Smooth muscle cell (in vitro differentiated cells): ENCODE measurements at regions not wholly inside any gene's neighbourhood (a gene's known extent, or its start where the extent isn't known, plus 50 kb on each side); places are given as distances from the start of the nearest gene placed in this dataset.

Experiments
- DNase-seq: peaks from one replicate; lab custom pipeline; 2025; ENCODE audit not compliant: unreplicated experiment; lab: John Stamatoyannopoulos, UW
- H2AFZ ChIP-seq: fragments of 200-600 bp; sonication (generic); 2 replicates; pipeline ENCODE4 v1.6.0; 2016; ENCODE audit warnings: antibody characterized with exemption, low read depth, mild to moderate bottlenecking
- H3F3A ChIP-seq: fragments of 200-600 bp; sonication (generic); 2 replicates; pipeline ENCODE4 v1.6.0; 2017; ENCODE audit warnings: antibody characterized with exemption, low read depth
- H3K27ac ChIP-seq: fragments of 200-600 bp; sonication (generic); 2 replicates; pipeline ENCODE4 v1.5.1; 2016; ENCODE audit warnings: low read depth, mild to moderate bottlenecking
- H3K27me3 ChIP-seq: fragments of 200-600 bp; sonication (generic); 2 replicates; pipeline ENCODE4 v1.6.1; 2016; ENCODE audit warnings: low read depth, mild to moderate bottlenecking
- H3K36me3 ChIP-seq: fragments of 200-600 bp; sonication (generic); 2 replicates; pipeline ENCODE4 v1.5.1; 2016; ENCODE audit warnings: low read depth
- H3K4me1 ChIP-seq: fragments of 200-600 bp; sonication (generic); 2 replicates; pipeline ENCODE4 v1.5.1; 2016; ENCODE audit warnings: low read depth
- H3K4me2 ChIP-seq: fragments of 200-600 bp; sonication (generic); 2 replicates; pipeline ENCODE4 v1.6.0; 2016; ENCODE audit warnings: mild to moderate bottlenecking
- H3K4me3 ChIP-seq: fragments of 200-600 bp; sonication (generic); 2 replicates; pipeline ENCODE4 v1.5.1; 2016; ENCODE audit warnings: mild to moderate bottlenecking
- H3K79me2 ChIP-seq: fragments of 200-600 bp; sonication (generic); 2 replicates; pipeline ENCODE4 v1.6.0; 2016; ENCODE audit warnings: low read depth, mild to moderate bottlenecking
- H3K9ac ChIP-seq: fragments of 200-600 bp; sonication (generic); 2 replicates; pipeline ENCODE4 v1.6.0; 2016; ENCODE audit warnings: low read depth
- H3K9me3 ChIP-seq: fragments of 200-600 bp; sonication (generic); replicated peaks from 2 replicates; pipeline ENCODE4 v1.5.1; 2016; ENCODE audit warnings: low read depth
- H4K20me1 ChIP-seq: fragments of 200-600 bp; sonication (generic); 2 replicates; pipeline ENCODE4 v1.6.0; 2016; ENCODE audit warnings: low read depth
- WGBS: methylation state at CpG from one replicate; pipeline ENCODE4 v1.1.7; 2016; ENCODE audit warnings: low lambda C conversion rate; 5-methylcytosine and 5-hydroxymethylcytosine counted together
- TF ChIP-seq, protein P1 (sequence below): fragments of 200-600 bp; sonication (generic); IDR thresholded peaks from 2 replicates; pipeline ENCODE4 v1.5.1; 2017; ENCODE audit warnings: borderline replicate concordance, mild to moderate bottlenecking, antibody characterized with exemption; ENCODE audit not compliant: insufficient read depth, poor library complexity, severe bottlenecking

DNA sequence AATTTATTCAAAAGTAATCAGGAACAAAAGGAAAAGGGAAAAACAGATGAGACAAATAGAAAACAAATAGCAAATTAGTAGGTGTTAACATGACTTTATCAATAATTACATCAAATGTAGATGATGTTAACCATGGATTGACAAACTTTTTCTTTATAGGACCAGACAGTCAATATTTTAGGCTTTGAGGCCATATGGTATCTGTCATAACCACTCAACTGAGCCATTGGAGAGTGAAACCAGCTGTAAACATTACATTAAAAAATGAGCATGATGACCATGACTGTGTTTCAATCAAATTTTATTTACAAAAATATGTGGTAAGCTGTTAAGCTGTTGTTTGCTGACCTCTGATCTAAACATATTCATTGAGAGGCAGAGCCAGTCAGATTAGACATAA is 118.5 kb upstream of the NWD2 start:
- DNase-seq = no peak
- no peaks in the 10 kb centered on the region for H4K20me1 ChIP-seq
- H3F3A ChIP-seq = no peaks in the 10 kb centered on the region
- no peaks in the 10 kb centered on the region for H3K79me2 ChIP-seq
- no peak overlapping the region for H3K27ac ChIP-seq
- H3K9me3 ChIP-seq = no peaks in the 10 kb centered on the region
- H3K27me3 ChIP-seq = no peaks in the 10 kb centered on the region
- H3K36me3 ChIP-seq = no peaks in the 10 kb centered on the region
- no peak overlapping the region for H3K4me2 ChIP-seq
- H2AFZ ChIP-seq = no peak overlapping the region
- no peak overlapping the region for H3K4me3 ChIP-seq
- no peak overlapping the region for H3K9ac ChIP-seq
- TF ChIP-seq, protein P1, sequence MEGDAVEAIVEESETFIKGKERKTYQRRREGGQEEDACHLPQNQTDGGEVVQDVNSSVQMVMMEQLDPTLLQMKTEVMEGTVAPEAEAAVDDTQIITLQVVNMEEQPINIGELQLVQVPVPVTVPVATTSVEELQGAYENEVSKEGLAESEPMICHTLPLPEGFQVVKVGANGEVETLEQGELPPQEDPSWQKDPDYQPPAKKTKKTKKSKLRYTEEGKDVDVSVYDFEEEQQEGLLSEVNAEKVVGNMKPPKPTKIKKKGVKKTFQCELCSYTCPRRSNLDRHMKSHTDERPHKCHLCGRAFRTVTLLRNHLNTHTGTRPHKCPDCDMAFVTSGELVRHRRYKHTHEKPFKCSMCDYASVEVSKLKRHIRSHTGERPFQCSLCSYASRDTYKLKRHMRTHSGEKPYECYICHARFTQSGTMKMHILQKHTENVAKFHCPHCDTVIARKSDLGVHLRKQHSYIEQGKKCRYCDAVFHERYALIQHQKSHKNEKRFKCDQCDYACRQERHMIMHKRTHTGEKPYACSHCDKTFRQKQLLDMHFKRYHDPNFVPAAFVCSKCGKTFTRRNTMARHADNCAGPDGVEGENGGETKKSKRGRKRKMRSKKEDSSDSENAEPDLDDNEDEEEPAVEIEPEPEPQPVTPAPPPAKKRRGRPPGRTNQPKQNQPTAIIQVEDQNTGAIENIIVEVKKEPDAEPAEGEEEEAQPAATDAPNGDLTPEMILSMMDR = no peak
- H3K4me1 ChIP-seq = no peaks in the 10 kb centered on the region

DNA sequence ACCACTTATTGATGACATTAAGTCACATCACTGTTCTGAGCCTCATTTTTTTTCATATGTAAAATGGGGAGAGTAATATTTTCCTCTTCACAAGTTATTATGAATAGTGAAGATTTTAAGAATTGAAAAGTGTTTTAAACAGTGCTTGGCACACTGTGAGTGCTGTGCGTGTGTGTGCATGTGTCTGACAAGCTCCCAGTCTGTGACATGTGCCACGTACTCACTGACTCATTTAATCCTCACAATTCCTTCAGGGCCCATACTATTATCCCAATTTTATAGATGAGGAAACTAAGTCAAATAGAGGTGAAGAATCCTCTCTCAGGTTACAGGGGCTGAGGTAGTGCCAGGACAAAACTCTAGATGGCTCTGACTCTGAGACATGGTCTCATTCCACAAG is 114.1 kb upstream of the NWD2 start:
- Histone ChIP-seq H3F3A (no peaks in the 10 kb centered on the region), H3K4me1 (no peaks in the 10 kb centered on the region), H3K4me3 (no peak overlapping the region), H3K9me3 (no peaks in the 10 kb centered on the region), H2AFZ (no peak overlapping the region), H4K20me1 (no peaks in the 10 kb centered on the region), H3K4me2 (no peak overlapping the region), H3K36me3 (no peaks in the 10 kb centered on the region), H3K27ac (no peak overlapping the region), H3K9ac (no peak overlapping the region), H3K27me3 (no peaks in the 10 kb centered on the region), H3K79me2 (no peaks in the 10 kb centered on the region)
- no peak for DNase-seq
- TF ChIP-seq, protein P1 = no peak
- WGBS = 78% methylated on average over 2 of the region's 2 CpGs

DNA sequence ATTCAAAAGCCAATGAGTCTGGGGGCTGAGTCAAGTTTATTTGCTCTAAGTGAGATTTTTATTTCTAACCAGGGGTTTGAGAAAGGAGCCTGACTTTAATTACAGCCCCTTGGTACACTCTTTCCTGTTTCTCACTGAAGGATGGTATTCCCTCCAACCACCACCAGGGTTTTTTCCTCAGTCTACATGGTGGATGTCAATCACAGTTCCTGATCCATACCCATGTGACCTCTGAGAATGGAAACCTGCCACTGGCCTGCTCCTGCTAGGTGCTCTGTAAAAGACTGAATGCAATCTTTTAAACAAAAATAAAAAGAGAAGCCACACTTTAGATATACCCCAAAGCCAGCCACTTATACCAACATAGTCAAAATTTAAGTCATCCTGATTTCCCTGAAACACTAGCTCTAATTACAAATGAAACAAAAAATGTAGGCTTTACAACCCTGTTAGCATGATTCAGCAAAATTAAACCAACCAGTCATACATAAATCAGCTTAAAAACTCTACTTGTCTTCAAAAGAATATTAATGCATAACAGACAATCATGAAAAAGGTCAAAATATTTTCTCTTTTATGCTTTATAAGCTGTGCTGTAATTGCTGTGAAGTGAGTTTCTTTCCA is 112.1 kb upstream of the NWD2 start:
- H3K27me3 ChIP-seq = no peaks in the 10 kb centered on the region
- no peaks in the 10 kb centered on the region for H4K20me1 ChIP-seq
- H3F3A ChIP-seq = no peaks in the 10 kb centered on the region
- no peak overlapping the region for H3K4me3 ChIP-seq
- no peak overlapping the region for H3K9ac ChIP-seq
- no peaks in the 10 kb centered on the region for H3K9me3 ChIP-seq
- H3K36me3 ChIP-seq = no peaks in the 10 kb centered on the region
- H3K4me1 ChIP-seq = no peaks in the 10 kb centered on the region
- H3K4me2 ChIP-seq = no peak overlapping the region
- no peaks in the 10 kb centered on the region for H3K79me2 ChIP-seq
- H3K27ac ChIP-seq = no peak overlapping the region
- DNase-seq = no peak
- no peak overlapping the region for H2AFZ ChIP-seq
- TF ChIP-seq, protein P1 = no peak

DNA sequence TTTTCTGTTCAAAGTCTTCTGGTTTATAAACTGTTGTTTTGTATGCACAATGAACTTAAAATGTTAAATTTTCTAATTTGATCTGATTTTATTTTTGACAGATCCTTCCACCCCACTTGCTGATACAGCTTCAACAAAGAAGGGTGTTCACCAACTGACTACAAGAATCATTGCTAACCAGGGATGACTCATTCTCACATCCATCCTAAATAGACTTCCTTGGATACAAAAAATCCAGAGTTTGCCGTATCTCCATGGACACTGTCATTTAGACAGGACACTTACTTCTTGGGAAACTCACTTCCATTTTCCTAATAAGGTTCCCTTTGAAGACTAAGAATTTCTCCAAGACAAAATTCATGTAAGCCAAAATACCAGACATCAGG is 111.6 kb upstream of the NWD2 start:
- Histone ChIP-seq H2AFZ (no peak overlapping the region), H3K9ac (no peak overlapping the region), H4K20me1 (no peaks in the 10 kb centered on the region), H3K79me2 (no peaks in the 10 kb centered on the region), H3K27ac (no peak overlapping the region), H3K27me3 (no peaks in the 10 kb centered on the region), H3K4me2 (no peak overlapping the region), H3F3A (no peaks in the 10 kb centered on the region), H3K36me3 (no peaks in the 10 kb centered on the region), H3K9me3 (no peaks in the 10 kb centered on the region), H3K4me3 (no peak overlapping the region), H3K4me1 (no peaks in the 10 kb centered on the region)
- TF ChIP-seq, protein P1 = no peak
- DNase-seq = no peak
- 65% methylated on average over 1 of the region's 1 CpG for WGBS
